OCI-LY1 (cell line): ENCODE measurements at regions not wholly inside any gene's neighbourhood (a gene's known extent, or its start where the extent isn't known, plus 50 kb on each side); places are given as distances from the start of the nearest gene placed in this dataset.

ENCODE experiments used
- H2AFZ ChIP-seq: fragments of 200-600 bp; sonication (generic), shearing (Covaris generic); 2 replicates; pipeline ENCODE4 v1.6.0; 2014; ENCODE audit warnings: antibody characterized with exemption, mild to moderate bottlenecking, low read length
- H3F3A ChIP-seq: fragments of 200-600 bp; sonication (generic), shearing (Covaris generic); 2 replicates; pipeline ENCODE4 v1.6.0; 2014; ENCODE audit warnings: mild to moderate bottlenecking, antibody characterized with exemption, low read length, moderate library complexity; ENCODE audit not compliant: insufficient read depth
- H3K27ac ChIP-seq: fragments of 200-600 bp; sonication (generic); 2 replicates; pipeline ENCODE4 v1.5.1; 2014; ENCODE audit warnings: low read length, mixed run types, mild to moderate bottlenecking, low read depth; ENCODE audit not compliant: poor library complexity, severe bottlenecking
- H3K27me3 ChIP-seq: fragments of 200-600 bp; sonication (generic); 2 replicates; pipeline ENCODE4 v1.6.0; 2014; ENCODE audit warnings: antibody characterized with exemption, mild to moderate bottlenecking, low read length, moderate library complexity; ENCODE audit not compliant: insufficient read depth
- H3K36me3 ChIP-seq: fragments of 200-600 bp; sonication (generic); 2 replicates; pipeline ENCODE4 v1.6.1; 2014; ENCODE audit warnings: mild to moderate bottlenecking, antibody characterized with exemption, low read length, moderate library complexity, mixed read lengths; ENCODE audit not compliant: insufficient read depth
- H3K4me1 ChIP-seq: fragments of 200-600 bp; sonication (generic); 2 replicates; pipeline ENCODE4 v1.5.1; 2014; ENCODE audit warnings: mild to moderate bottlenecking, low read length, moderate library complexity; ENCODE audit not compliant: insufficient read depth, severe bottlenecking
- H3K4me2 ChIP-seq: fragments of 200-600 bp; sonication (generic), shearing (Covaris generic); 2 replicates; pipeline ENCODE4 v1.6.1; 2014; ENCODE audit warnings: low read length
- H3K4me3 ChIP-seq: fragments of 200-600 bp; sonication (generic); 2 replicates; pipeline ENCODE4 v1.5.1; 2014; ENCODE audit warnings: low read length, low read depth, mild to moderate bottlenecking, mixed read lengths; ENCODE audit not compliant: poor library complexity, severe bottlenecking
- H3K79me2 ChIP-seq: fragments of 200-600 bp; shearing (Covaris generic); 2 replicates; pipeline ENCODE4 v1.6.1; 2016; ENCODE audit warnings: mixed run types, low read length, mixed read lengths; ENCODE audit not compliant: insufficient read depth
- H3K9ac ChIP-seq: fragments of 200-600 bp; sonication (generic), shearing (Covaris generic); 2 replicates; pipeline ENCODE4 v1.6.1; 2014; ENCODE audit warnings: mild to moderate bottlenecking, low read length, mixed read lengths
- H3K9me2 ChIP-seq: fragments of 200-600 bp; sonication (generic), shearing (Covaris generic); 2 replicates; pipeline ENCODE4 v1.6.1; 2014; ENCODE audit warnings: low read depth, mild to moderate bottlenecking, low read length, mixed read lengths
- H3K9me3 ChIP-seq: fragments of 200-600 bp; shearing (Covaris generic); 2 replicates; pipeline ENCODE4 v1.6.1; 2014; ENCODE audit warnings: low read length, mixed read lengths
- H4K20me1 ChIP-seq: fragments of 200-600 bp; sonication (generic), shearing (Covaris generic); 2 replicates; pipeline ENCODE4 v1.6.0; 2016; ENCODE audit warnings: mild to moderate bottlenecking, low read length; ENCODE audit not compliant: insufficient read depth
- CTCF ChIP-seq: fragments of 200-600 bp; sonication (generic), shearing (Covaris generic); IDR thresholded peaks from 2 replicates; pipeline ENCODE4 v1.5.1; 2017; ENCODE audit warnings: mild to moderate bottlenecking, antibody characterized with exemption, low read length, moderate library complexity, mixed read lengths
- EZH2 ChIP-seq: fragments of 200-600 bp; sonication (generic), shearing (Covaris generic); IDR thresholded peaks from 2 replicates; pipeline ENCODE4 v1.8.0; 2017; ENCODE audit warnings: borderline replicate concordance, mixed run types, mild to moderate bottlenecking, antibody characterized with exemption, low read length, moderate library complexity, mixed read lengths

GRCh38 chr2:116098049-116098448 is 1655.6 kb downstream of the DPP10 start:
- Histone ChIP-seq H2AFZ (no peak overlapping the region), H4K20me1 (no peaks in the 10 kb centered on the region)
- TF ChIP-seq CTCF: no peak
- no peak for TF ChIP-seq EZH2

GRCh38 chr2:116109471-116109870 is 1667.0 kb downstream of the DPP10 start:
- Histone ChIP-seq H3K9me2 (no peaks in the 10 kb centered on the region), H3K36me3 (no peaks in the 10 kb centered on the region), H4K20me1 (no peaks in the 10 kb centered on the region), H3K4me2 (no peak overlapping the region), H3K9me3 (no peaks in the 10 kb centered on the region), H3K79me2 (no peaks in the 10 kb centered on the region), H3K4me1 (no peaks in the 10 kb centered on the region), H3F3A (no peaks in the 10 kb centered on the region), H3K27ac (no peak overlapping the region), H2AFZ (no peak overlapping the region), H3K27me3 (no peaks in the 10 kb centered on the region), H3K9ac (no peak overlapping the region), H3K4me3 (no peak overlapping the region)
- TF ChIP-seq CTCF: no peak
- no peak for TF ChIP-seq EZH2

More at GRCh38 chr2:116098049-116098448, 1655.6 kb downstream of the DPP10 start:
- Histone ChIP-seq H3K79me2 (no peaks in the 10 kb centered on the region), H3K9ac (no peak overlapping the region), H3K36me3 (no peaks in the 10 kb centered on the region), H3K9me2 (no peaks in the 10 kb centered on the region), H3K27me3 (no peaks in the 10 kb centered on the region), H3K4me3 (no peak overlapping the region), H3K27ac (no peak overlapping the region), H3K9me3 (no peaks in the 10 kb centered on the region), H3K4me1 (no peaks in the 10 kb centered on the region), H3F3A (no peaks in the 10 kb centered on the region), H3K4me2 (no peak overlapping the region)

GRCh38 chr2:116117845-116118244 is 1675.4 kb downstream of the DPP10 start:
- Histone ChIP-seq H3K27me3 (no peaks in the 10 kb centered on the region), H2AFZ (no peak overlapping the region), H3K4me2 (no peak overlapping the region), H3K27ac (no peak overlapping the region), H3K9me2 (no peaks in the 10 kb centered on the region), H3F3A (no peaks in the 10 kb centered on the region), H3K36me3 (no peaks in the 10 kb centered on the region), H3K79me2 (no peaks in the 10 kb centered on the region), H3K4me3 (no peak overlapping the region), H3K9me3 (no peaks in the 10 kb centered on the region), H3K9ac (no peak overlapping the region), H3K4me1 (no peaks in the 10 kb centered on the region), H4K20me1 (no peaks in the 10 kb centered on the region)
- TF ChIP-seq EZH2: no peak
- no peak for TF ChIP-seq CTCF
